ENCODE measurements at regions not wholly inside any gene's neighbourhood (a gene's known extent, or its start where the extent isn't known, plus 50 kb on each side); places are given as distances from the start of the nearest gene placed in this dataset.

GRCh38 chr18:73750052-73750451, 397.6 kb downstream of the FBXO15 start:
- intact Hi-C loops (cut with DNase I): no loop called here
- H3K27ac ChIP-seq (ENCODE audit: low read depth in 1 of 2, low read length in 2 of 2): no peak overlapping the region
- 88 to 92% methylated on average over 5 of the region's 5 CpGs for WGBS, 2 donors
- no peaks in the 10 kb centered on the region for H3K9me3 ChIP-seq (ENCODE audit: control insufficient read depth, low read length)
- H3K4me1 ChIP-seq (ENCODE audit: control insufficient read depth in 1 of 2, insufficient read depth in 2 of 2, low read length in 2 of 2): no peaks in the 10 kb centered on the region
- H3K27me3 ChIP-seq (ENCODE audit: control insufficient read depth in 1 of 2, insufficient read depth in 2 of 2, low read length in 1 of 2): no peaks in the 10 kb centered on the region
- ATAC-seq (ENCODE audit: low FRiP score) (no peak), DNase-seq (no peak)
- H3K36me3 ChIP-seq (ENCODE audit: control insufficient read depth in 1 of 2, insufficient read depth in 2 of 2, low read length in 1 of 2): no peaks in the 10 kb centered on the region
- no peak overlapping the region for H3K4me3 ChIP-seq (ENCODE audit: low read length in 2 of 2)

GRCh38 chr18:73749304-73749703, 398.3 kb downstream of the FBXO15 start:
- H3K27ac ChIP-seq (ENCODE audit: low read depth in 1 of 2, low read length in 2 of 2): no peak overlapping the region
- DNase-seq (no peak), ATAC-seq (ENCODE audit: low FRiP score) (no peak)
- no peaks in the 10 kb centered on the region for H3K27me3 ChIP-seq (ENCODE audit: control insufficient read depth in 1 of 2, insufficient read depth in 2 of 2, low read length in 1 of 2)
- H3K9me3 ChIP-seq (ENCODE audit: control insufficient read depth, low read length): no peaks in the 10 kb centered on the region
- H3K36me3 ChIP-seq (ENCODE audit: control insufficient read depth in 1 of 2, insufficient read depth in 2 of 2, low read length in 1 of 2): no peaks in the 10 kb centered on the region
- no peaks in the 10 kb centered on the region for H3K4me1 ChIP-seq (ENCODE audit: control insufficient read depth in 1 of 2, insufficient read depth in 2 of 2, low read length in 2 of 2)
- H3K4me3 ChIP-seq (ENCODE audit: low read length in 2 of 2): no peak overlapping the region
- 77 to 80% methylated on average over 2 of the region's 2 CpGs for WGBS, 2 donors
- intact Hi-C loops (cut with DNase I): no loop called here

DNA sequence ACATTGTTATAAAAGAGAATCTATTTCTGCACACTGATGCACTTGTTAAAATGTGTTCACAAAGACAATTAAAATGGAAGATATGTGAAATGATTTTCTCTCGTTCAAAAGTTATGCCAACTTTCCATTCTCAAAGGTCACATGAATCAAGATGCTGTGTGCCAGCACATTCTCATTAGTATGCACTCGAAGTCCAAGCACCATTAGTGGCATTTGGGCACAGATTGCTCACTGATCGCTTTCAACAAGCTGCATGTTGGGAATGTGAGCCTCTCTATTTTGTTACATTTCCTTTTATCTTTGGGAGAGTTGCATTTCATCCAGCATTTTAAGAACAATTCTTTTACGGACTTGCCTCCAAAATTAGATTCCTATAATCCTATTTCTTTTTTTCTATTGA, 398.9 kb downstream of the FBXO15 start:
- no peaks in the 10 kb centered on the region for H3K36me3 ChIP-seq (ENCODE audit: control insufficient read depth in 1 of 2, insufficient read depth in 2 of 2, low read length in 1 of 2)
- ATAC-seq (ENCODE audit: low FRiP score) (no peak), DNase-seq (no peak)
- no peaks in the 10 kb centered on the region for H3K27me3 ChIP-seq (ENCODE audit: control insufficient read depth in 1 of 2, insufficient read depth in 2 of 2, low read length in 1 of 2)
- no peak overlapping the region for H3K27ac ChIP-seq (ENCODE audit: low read depth in 1 of 2, low read length in 2 of 2)
- H3K4me3 ChIP-seq (ENCODE audit: low read length in 2 of 2): no peak overlapping the region
- no peaks in the 10 kb centered on the region for H3K9me3 ChIP-seq (ENCODE audit: control insufficient read depth, low read length)
- intact Hi-C loops (cut with DNase I): no loop called here
- no peaks in the 10 kb centered on the region for H3K4me1 ChIP-seq (ENCODE audit: control insufficient read depth in 1 of 2, insufficient read depth in 2 of 2, low read length in 2 of 2)
- WGBS, 2 donors: 71 to 76% methylated on average over 4 of the region's 4 CpGs

- no peak overlapping the region for H3K27ac ChIP-seq (ENCODE audit: low read depth in 1 of 2, low read length in 2 of 2)
- no peaks in the 10 kb centered on the region for H3K36me3 ChIP-seq (ENCODE audit: control insufficient read depth in 1 of 2, insufficient read depth in 2 of 2, low read length in 1 of 2)
- no peak for ATAC-seq (ENCODE audit: low FRiP score)
- H3K27me3 ChIP-seq (ENCODE audit: control insufficient read depth in 1 of 2, insufficient read depth in 2 of 2, low read length in 1 of 2): no peaks in the 10 kb centered on the region
- H3K9me3 ChIP-seq (ENCODE audit: control insufficient read depth, low read length): no peaks in the 10 kb centered on the region
- H3K4me1 ChIP-seq (ENCODE audit: control insufficient read depth in 1 of 2, insufficient read depth in 2 of 2, low read length in 2 of 2): no peaks in the 10 kb centered on the region
- intact Hi-C loops (cut with DNase I): no loop called here
- no peak overlapping the region for H3K4me3 ChIP-seq (ENCODE audit: low read length in 2 of 2)
- DNase-seq: no peak
These were observed 401.5 kb downstream of the FBXO15 start for GRCh38 chr18:73746101-73746500.

DNA sequence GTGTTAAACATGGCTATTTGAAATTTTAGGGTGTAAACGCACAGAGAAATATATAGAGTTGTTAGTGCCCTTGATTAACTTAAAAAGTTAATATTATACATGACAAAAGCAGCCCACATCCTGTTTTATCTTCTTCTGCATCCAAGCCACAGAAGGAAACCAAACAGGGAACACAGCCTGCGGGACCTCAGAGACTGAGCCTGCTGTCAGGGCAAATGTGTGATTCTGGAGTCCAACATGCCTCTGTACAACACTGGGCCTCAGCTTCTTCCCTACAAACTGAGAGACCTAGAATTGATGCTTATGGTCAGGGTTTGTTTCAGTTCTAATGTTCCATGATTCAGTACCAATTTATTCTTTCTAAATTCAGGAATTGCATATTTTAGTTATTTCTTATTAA, 404.7 kb downstream of the FBXO15 start:
- intact Hi-C loops (cut with DNase I): no loop called here
- no peaks in the 10 kb centered on the region for H3K4me1 ChIP-seq (ENCODE audit: control insufficient read depth in 1 of 2, insufficient read depth in 2 of 2, low read length in 2 of 2)
- no peak overlapping the region for H3K4me3 ChIP-seq (ENCODE audit: low read length in 2 of 2)
- WGBS, 2 donors: 64 to 66% methylated on average over 2 of the region's 2 CpGs
- no peaks in the 10 kb centered on the region for H3K27me3 ChIP-seq (ENCODE audit: control insufficient read depth in 1 of 2, insufficient read depth in 2 of 2, low read length in 1 of 2)
- DNase-seq (no peak), ATAC-seq (ENCODE audit: low FRiP score) (no peak)
- H3K9me3 ChIP-seq (ENCODE audit: control insufficient read depth, low read length): no peaks in the 10 kb centered on the region
- no peaks in the 10 kb centered on the region for H3K36me3 ChIP-seq (ENCODE audit: control insufficient read depth in 1 of 2, insufficient read depth in 2 of 2, low read length in 1 of 2)
- H3K27ac ChIP-seq (ENCODE audit: low read depth in 1 of 2, low read length in 2 of 2): no peak overlapping the region

DNA sequence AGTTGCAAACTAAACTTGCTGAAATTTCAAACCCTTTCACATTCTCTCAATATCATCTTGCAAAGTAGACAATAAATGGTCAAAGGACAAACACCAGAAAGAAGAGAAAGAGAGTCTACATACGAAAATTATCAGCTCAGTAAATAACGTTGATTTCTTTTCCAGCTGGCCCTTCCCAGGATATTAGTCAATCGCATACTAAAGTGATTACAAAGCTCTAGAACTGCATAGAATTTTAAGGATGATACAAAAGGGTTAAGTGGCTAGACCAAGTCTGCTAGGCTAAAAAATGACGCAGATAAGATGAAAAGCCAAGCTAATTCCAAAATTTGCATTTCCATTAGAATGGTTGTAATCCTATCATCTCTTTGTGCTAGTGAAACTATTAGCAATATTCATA, 405.7 kb downstream of the FBXO15 start:
- Histone ChIP-seq H3K27me3 (ENCODE audit: control insufficient read depth in 1 of 2, insufficient read depth in 2 of 2, low read length in 1 of 2) (no peaks in the 10 kb centered on the region), H3K9me3 (ENCODE audit: control insufficient read depth, low read length) (no peaks in the 10 kb centered on the region), H3K4me1 (ENCODE audit: control insufficient read depth in 1 of 2, insufficient read depth in 2 of 2, low read length in 2 of 2) (no peaks in the 10 kb centered on the region), H3K4me3 (ENCODE audit: low read length in 2 of 2) (no peak overlapping the region), H3K27ac (ENCODE audit: low read depth in 1 of 2, low read length in 2 of 2) (no peak overlapping the region), H3K36me3 (ENCODE audit: control insufficient read depth in 1 of 2, insufficient read depth in 2 of 2, low read length in 1 of 2) (no peaks in the 10 kb centered on the region)
- DNase-seq: no peak
- WGBS, 2 donors: 56% methylated on average over 4 of the region's 4 CpGs
- ATAC-seq (ENCODE audit: low FRiP score): no peak
- intact Hi-C loops (cut with DNase I): no loop called here

DNA sequence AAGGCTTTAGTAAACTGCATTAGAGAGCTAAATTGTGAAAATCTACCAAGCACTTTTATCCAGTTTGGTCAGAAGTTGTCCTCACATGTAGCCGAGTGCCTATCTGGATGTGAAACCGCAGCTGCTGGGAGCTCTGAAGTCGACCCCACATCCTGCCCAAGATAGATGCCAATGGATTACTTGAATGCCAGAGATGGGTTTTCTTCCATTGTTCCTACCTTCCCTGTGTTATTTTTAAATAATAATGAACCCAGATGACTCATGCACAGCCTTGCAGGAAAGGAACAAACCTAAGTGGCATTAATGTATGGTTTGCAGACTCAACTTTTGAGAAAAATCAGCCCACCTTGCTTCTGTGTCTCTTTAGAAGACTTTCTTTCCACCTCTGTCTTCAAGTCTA, 408.5 kb downstream of the FBXO15 start:
- intact Hi-C loops (cut with DNase I): no loop called here
- 79 to 90% methylated on average over 3 of the region's 3 CpGs for WGBS, 2 donors
- Histone ChIP-seq H3K9me3 (ENCODE audit: control insufficient read depth, low read length) (no peaks in the 10 kb centered on the region), H3K4me3 (ENCODE audit: low read length in 2 of 2) (no peak overlapping the region), H3K27me3 (ENCODE audit: control insufficient read depth in 1 of 2, insufficient read depth in 2 of 2, low read length in 1 of 2) (no peaks in the 10 kb centered on the region), H3K27ac (ENCODE audit: low read depth in 1 of 2, low read length in 2 of 2) (no peak overlapping the region), H3K4me1 (ENCODE audit: control insufficient read depth in 1 of 2, insufficient read depth in 2 of 2, low read length in 2 of 2) (no peaks in the 10 kb centered on the region), H3K36me3 (ENCODE audit: control insufficient read depth in 1 of 2, insufficient read depth in 2 of 2, low read length in 1 of 2) (no peaks in the 10 kb centered on the region)
- no peak for DNase-seq
- no peak for ATAC-seq (ENCODE audit: low FRiP score)

DNA sequence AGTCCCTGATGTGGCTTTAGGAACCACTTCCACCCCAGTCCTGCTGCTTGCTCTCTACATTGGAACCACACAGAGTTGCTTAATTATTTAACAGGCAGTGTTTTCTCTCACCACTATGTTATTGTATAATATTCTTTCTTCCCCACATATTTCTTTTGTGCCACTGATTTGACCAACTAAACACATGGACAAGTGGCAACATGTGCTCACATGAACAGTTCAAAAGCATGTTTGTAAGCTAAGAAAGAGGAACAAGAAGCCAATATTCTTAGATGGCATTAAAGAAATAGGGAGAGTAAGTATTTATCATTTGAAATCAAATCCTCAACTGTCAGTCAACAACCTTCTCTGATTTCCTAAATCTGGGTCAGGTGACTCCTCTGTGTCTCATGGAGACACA, 409.6 kb downstream of the FBXO15 start:
- ATAC-seq (ENCODE audit: low FRiP score): no peak
- Histone ChIP-seq H3K4me3 (ENCODE audit: low read length in 2 of 2) (no peak overlapping the region), H3K4me1 (ENCODE audit: control insufficient read depth in 1 of 2, insufficient read depth in 2 of 2, low read length in 2 of 2) (no peaks in the 10 kb centered on the region), H3K27ac (ENCODE audit: low read depth in 1 of 2, low read length in 2 of 2) (no peak overlapping the region), H3K27me3 (ENCODE audit: control insufficient read depth in 1 of 2, insufficient read depth in 2 of 2, low read length in 1 of 2) (no peaks in the 10 kb centered on the region), H3K36me3 (ENCODE audit: control insufficient read depth in 1 of 2, insufficient read depth in 2 of 2, low read length in 1 of 2) (no peaks in the 10 kb centered on the region), H3K9me3 (ENCODE audit: control insufficient read depth, low read length) (no peaks in the 10 kb centered on the region)
- intact Hi-C loops (cut with DNase I): no loop called here
- DNase-seq: no peak

GRCh38 chr18:73735836-73736235, 411.8 kb downstream of the FBXO15 start:
- no peaks in the 10 kb centered on the region for H3K9me3 ChIP-seq (ENCODE audit: control insufficient read depth, low read length)
- H3K27me3 ChIP-seq (ENCODE audit: control insufficient read depth in 1 of 2, insufficient read depth in 2 of 2, low read length in 1 of 2): no peaks in the 10 kb centered on the region
- no peak overlapping the region for H3K27ac ChIP-seq (ENCODE audit: low read depth in 1 of 2, low read length in 2 of 2)
- DNase-seq (no peak), ATAC-seq (ENCODE audit: low FRiP score) (no peak)
- 73 to 74% methylated on average over 6 of the region's 6 CpGs for WGBS, 2 donors
- H3K4me3 ChIP-seq (ENCODE audit: low read length in 2 of 2): no peak overlapping the region
- intact Hi-C loops (cut with DNase I): no loop called here
- no peaks in the 10 kb centered on the region for H3K36me3 ChIP-seq (ENCODE audit: control insufficient read depth in 1 of 2, insufficient read depth in 2 of 2, low read length in 1 of 2)
- H3K4me1 ChIP-seq (ENCODE audit: control insufficient read depth in 1 of 2, insufficient read depth in 2 of 2, low read length in 2 of 2): no peaks in the 10 kb centered on the region

Data from aorta (tissue), 5 donors.